ENCODE measurements at regions not wholly inside any gene's neighbourhood (a gene's known extent, or its start where the extent isn't known, plus 50 kb on each side); places are given as distances from the start of the nearest gene placed in this dataset.

GRCh38 chr2:142777742-142778141, 99.7 kb upstream of the KYNU start:
- TF ChIP-seq, protein P1, sequence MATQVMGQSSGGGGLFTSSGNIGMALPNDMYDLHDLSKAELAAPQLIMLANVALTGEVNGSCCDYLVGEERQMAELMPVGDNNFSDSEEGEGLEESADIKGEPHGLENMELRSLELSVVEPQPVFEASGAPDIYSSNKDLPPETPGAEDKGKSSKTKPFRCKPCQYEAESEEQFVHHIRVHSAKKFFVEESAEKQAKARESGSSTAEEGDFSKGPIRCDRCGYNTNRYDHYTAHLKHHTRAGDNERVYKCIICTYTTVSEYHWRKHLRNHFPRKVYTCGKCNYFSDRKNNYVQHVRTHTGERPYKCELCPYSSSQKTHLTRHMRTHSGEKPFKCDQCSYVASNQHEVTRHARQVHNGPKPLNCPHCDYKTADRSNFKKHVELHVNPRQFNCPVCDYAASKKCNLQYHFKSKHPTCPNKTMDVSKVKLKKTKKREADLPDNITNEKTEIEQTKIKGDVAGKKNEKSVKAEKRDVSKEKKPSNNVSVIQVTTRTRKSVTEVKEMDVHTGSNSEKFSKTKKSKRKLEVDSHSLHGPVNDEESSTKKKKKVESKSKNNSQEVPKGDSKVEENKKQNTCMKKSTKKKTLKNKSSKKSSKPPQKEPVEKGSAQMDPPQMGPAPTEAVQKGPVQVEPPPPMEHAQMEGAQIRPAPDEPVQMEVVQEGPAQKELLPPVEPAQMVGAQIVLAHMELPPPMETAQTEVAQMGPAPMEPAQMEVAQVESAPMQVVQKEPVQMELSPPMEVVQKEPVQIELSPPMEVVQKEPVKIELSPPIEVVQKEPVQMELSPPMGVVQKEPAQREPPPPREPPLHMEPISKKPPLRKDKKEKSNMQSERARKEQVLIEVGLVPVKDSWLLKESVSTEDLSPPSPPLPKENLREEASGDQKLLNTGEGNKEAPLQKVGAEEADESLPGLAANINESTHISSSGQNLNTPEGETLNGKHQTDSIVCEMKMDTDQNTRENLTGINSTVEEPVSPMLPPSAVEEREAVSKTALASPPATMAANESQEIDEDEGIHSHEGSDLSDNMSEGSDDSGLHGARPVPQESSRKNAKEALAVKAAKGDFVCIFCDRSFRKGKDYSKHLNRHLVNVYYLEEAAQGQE (IDR thresholded peaks at IDR 0.05; ENCODE audit: insufficient read depth in 1 of 2, low read depth in 2 of 2, low read length in 2 of 2): no peak
- no peak for TF ChIP-seq POLR2AphosphoS5 (IDR thresholded peaks at IDR 0.05; ENCODE audit: low read depth, low read length)
- no peak for TF ChIP-seq TAF1 (IDR thresholded peaks at IDR 0.05; ENCODE audit: borderline replicate concordance, insufficient read depth, low read length)
- no peak for TF ChIP-seq FOXP2 (optimal IDR thresholded peaks at IDR 0.05; ENCODE audit: borderline replicate concordance, extremely low read depth, extremely low read length, insufficient read depth)
- no peak for TF ChIP-seq SIN3A (IDR thresholded peaks at IDR 0.05; ENCODE audit: borderline replicate concordance, insufficient read depth, low read length)

DNA sequence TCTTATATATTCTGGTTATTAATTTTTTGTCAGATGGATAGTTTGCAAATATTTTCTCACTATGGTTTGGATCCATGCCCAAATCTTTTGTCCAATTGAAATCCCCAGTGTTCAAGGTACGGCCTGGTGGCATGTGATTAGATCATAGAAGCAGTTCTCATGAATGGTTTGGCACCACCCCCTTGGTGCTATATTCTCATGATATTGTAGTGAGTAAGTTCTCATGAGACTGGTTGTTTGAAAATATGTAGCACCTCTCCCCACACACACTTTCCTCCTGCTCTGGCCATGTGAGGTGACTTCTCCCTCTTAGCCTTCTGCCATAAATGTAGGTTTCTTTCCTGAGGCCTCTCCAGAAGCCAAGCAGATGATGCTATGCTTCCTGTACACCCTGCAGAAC, 107.7 kb upstream of the KYNU start:
- TF ChIP-seq SIN3A (IDR thresholded peaks at IDR 0.05; ENCODE audit: borderline replicate concordance, insufficient read depth, low read length) (no peak), POLR2AphosphoS5 (IDR thresholded peaks at IDR 0.05; ENCODE audit: low read depth, low read length) (no peak), TAF1 (IDR thresholded peaks at IDR 0.05; ENCODE audit: borderline replicate concordance, insufficient read depth, low read length) (no peak), FOXP2 (optimal IDR thresholded peaks at IDR 0.05; ENCODE audit: borderline replicate concordance, extremely low read depth, extremely low read length, insufficient read depth) (no peak)
- TF ChIP-seq, protein P1 (IDR thresholded peaks at IDR 0.05; ENCODE audit: insufficient read depth in 1 of 2, low read depth in 2 of 2, low read length in 2 of 2): no peak

- no peak for TF ChIP-seq SIN3A (IDR thresholded peaks at IDR 0.05; ENCODE audit: borderline replicate concordance, insufficient read depth, low read length)
- TF ChIP-seq, protein P1 (IDR thresholded peaks at IDR 0.05; ENCODE audit: insufficient read depth in 1 of 2, low read depth in 2 of 2, low read length in 2 of 2): no peak
- TF ChIP-seq POLR2AphosphoS5 (IDR thresholded peaks at IDR 0.05; ENCODE audit: low read depth, low read length): no peak
- TF ChIP-seq FOXP2 (optimal IDR thresholded peaks at IDR 0.05; ENCODE audit: borderline replicate concordance, extremely low read depth, extremely low read length, insufficient read depth): no peak
- TF ChIP-seq TAF1 (IDR thresholded peaks at IDR 0.05; ENCODE audit: borderline replicate concordance, insufficient read depth, low read length): no peak
Measured at GRCh38 chr2:142767847-142768246, 109.6 kb upstream of the KYNU start.

DNA sequence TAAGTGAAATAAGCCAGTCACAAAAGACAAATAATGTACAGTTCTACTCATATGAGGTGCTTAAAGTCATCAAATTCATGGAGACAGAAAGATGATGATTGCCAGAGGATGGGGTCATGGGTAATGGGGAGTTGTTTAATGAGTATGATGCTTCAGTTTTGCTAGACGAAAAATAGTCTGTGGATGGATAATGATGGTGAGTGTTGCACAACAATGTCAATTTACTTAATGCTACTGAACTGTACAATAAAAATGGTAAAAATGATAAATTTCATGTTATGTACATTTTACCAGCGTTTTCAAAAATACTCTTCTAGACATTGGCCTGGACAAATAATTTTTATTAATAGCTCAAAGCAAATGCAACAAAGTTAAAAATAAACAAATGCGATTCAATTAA, 118.5 kb upstream of the KYNU start:
- TF ChIP-seq, protein P1 (IDR thresholded peaks at IDR 0.05; ENCODE audit: insufficient read depth in 1 of 2, low read depth in 2 of 2, low read length in 2 of 2): no peak
- TF ChIP-seq TAF1 (IDR thresholded peaks at IDR 0.05; ENCODE audit: borderline replicate concordance, insufficient read depth, low read length): no peak
- TF ChIP-seq SIN3A (IDR thresholded peaks at IDR 0.05; ENCODE audit: borderline replicate concordance, insufficient read depth, low read length): no peak
- no peak for TF ChIP-seq FOXP2 (optimal IDR thresholded peaks at IDR 0.05; ENCODE audit: borderline replicate concordance, extremely low read depth, extremely low read length, insufficient read depth)
- TF ChIP-seq POLR2AphosphoS5 (IDR thresholded peaks at IDR 0.05; ENCODE audit: low read depth, low read length): no peak

- TF ChIP-seq FOXP2 (optimal IDR thresholded peaks at IDR 0.05; ENCODE audit: borderline replicate concordance, extremely low read depth, extremely low read length, insufficient read depth) (no peak), SIN3A (IDR thresholded peaks at IDR 0.05; ENCODE audit: borderline replicate concordance, insufficient read depth, low read length) (no peak), TAF1 (IDR thresholded peaks at IDR 0.05; ENCODE audit: borderline replicate concordance, insufficient read depth, low read length) (no peak), POLR2AphosphoS5 (IDR thresholded peaks at IDR 0.05; ENCODE audit: low read depth, low read length) (no peak)
- TF ChIP-seq, protein P1 (IDR thresholded peaks at IDR 0.05; ENCODE audit: insufficient read depth in 1 of 2, low read depth in 2 of 2, low read length in 2 of 2): no peak
Measured at GRCh38 chr2:142757111-142757510, 120.4 kb upstream of the KYNU start.
